Stomach (tissue), 4 donors: ENCODE measurements at regions not wholly inside any gene's neighbourhood (a gene's known extent, or its start where the extent isn't known, plus 50 kb on each side); places are given as distances from the start of the nearest gene placed in this dataset.

ENCODE experiments used
- POLR2A ChIP-seq, 4 donors: fragments of 450-650 bp; IDR thresholded peaks; one replicate each; pipeline ENCODE4 v1.6.1; 2016; ENCODE audit warnings: antibody characterized with exemption in 4 of 4, control low read depth in 2 of 4, mild to moderate bottlenecking in 1 of 4, moderate library complexity in 1 of 4
- TF ChIP-seq, protein P1 (sequence below), 7 experiments: fragments of 450-650 bp in 4 of 7; fragments of 200-600 bp in 3 of 7; sonication (generic) in 3 of 7; IDR thresholded peaks; one replicate each; pipeline ENCODE4 v1.5.1; 2016 to 2019; ENCODE audit warnings: antibody characterized with exemption in 7 of 7, control low read depth in 2 of 7, mild to moderate bottlenecking in 1 of 7

DNA sequence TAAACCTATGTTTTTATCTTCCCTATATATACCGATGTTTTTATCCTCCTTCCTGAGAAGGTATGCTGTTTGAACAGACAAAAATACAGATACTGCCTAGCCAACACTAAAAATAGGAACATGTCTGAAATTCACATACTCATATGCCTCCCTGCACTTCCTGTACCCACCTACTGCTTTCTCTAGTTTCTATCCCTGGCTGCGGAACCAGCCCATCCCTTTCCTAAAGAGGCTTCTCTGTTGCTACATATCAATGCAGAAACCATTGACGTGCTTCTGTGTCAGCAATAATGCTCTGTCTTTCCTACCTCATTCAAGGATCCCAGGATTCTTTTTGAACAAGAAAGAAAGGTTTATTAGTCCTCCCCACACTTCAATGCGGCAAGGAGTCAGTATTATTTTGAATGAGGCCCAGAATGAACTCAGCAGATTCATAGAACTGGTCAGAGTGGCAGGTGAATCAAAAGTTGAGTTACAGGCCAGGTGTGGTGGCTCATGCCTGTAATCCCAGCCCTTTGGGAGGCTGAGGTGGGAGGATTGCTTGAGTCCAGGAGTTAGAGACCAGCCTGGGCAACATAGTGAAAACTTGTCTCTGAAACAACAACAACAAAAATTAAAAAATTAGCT is 67.8 kb upstream of the NAP1L1 start:
- TF ChIP-seq, protein P1, sequence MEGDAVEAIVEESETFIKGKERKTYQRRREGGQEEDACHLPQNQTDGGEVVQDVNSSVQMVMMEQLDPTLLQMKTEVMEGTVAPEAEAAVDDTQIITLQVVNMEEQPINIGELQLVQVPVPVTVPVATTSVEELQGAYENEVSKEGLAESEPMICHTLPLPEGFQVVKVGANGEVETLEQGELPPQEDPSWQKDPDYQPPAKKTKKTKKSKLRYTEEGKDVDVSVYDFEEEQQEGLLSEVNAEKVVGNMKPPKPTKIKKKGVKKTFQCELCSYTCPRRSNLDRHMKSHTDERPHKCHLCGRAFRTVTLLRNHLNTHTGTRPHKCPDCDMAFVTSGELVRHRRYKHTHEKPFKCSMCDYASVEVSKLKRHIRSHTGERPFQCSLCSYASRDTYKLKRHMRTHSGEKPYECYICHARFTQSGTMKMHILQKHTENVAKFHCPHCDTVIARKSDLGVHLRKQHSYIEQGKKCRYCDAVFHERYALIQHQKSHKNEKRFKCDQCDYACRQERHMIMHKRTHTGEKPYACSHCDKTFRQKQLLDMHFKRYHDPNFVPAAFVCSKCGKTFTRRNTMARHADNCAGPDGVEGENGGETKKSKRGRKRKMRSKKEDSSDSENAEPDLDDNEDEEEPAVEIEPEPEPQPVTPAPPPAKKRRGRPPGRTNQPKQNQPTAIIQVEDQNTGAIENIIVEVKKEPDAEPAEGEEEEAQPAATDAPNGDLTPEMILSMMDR (IDR thresholded peaks at IDR 0.05) = no peak
- TF ChIP-seq POLR2A (IDR thresholded peaks at IDR 0.05) = no peak
